22Rv1 (cell line): ENCODE measurements at regions not wholly inside any gene's neighbourhood (a gene's known extent, or its start where the extent isn't known, plus 50 kb on each side); places are given as distances from the start of the nearest gene placed in this dataset.

Source experiments
- CTCF ChIP-seq: fragments of 450-650 bp; IDR thresholded peaks from 2 replicates; pipeline ENCODE4 v1.5.1; 2017; ENCODE audit warnings: mild to moderate bottlenecking
- ZFX ChIP-seq: fragments of 450-650 bp; IDR thresholded peaks from 2 replicates; pipeline ENCODE4 v1.6.1; 2017; ENCODE audit warnings: antibody characterized with exemption, borderline replicate concordance

- no peak for TF ChIP-seq CTCF
- TF ChIP-seq ZFX, result no peak
Observed at GRCh38 chr11:129573161-129573560, 197.5 kb downstream of the BARX2 start.
